Sigmoid colon (tissue), 6 donors: ENCODE measurements at regions not wholly inside any gene's neighbourhood (a gene's known extent, or its start where the extent isn't known, plus 50 kb on each side); places are given as distances from the start of the nearest gene placed in this dataset.
"Not testable (repeated sequence)": the region's sequence is repeated elsewhere in the genome, so short reads cannot be mapped to it uniquely, and the experiment has no call there.

Experiments
- DNase-seq: peaks from one replicate; pipeline ENCODE4 v3.0.0-alpha.2; 2019
- H3K27ac ChIP-seq, 4 donors: fragments of 200-600 bp; sonication (generic); one replicate each; pipeline ENCODE4 v1.5.1; 2016 to 2019; ENCODE audit warnings: mild to moderate bottlenecking in 1 of 4
- H3K27me3 ChIP-seq, 3 donors: fragments of 200-600 bp; sonication (generic); one replicate each; pipeline ENCODE4 v1.5.1; 2019; ENCODE audit warnings: mild to moderate bottlenecking in 1 of 3
- H3K36me3 ChIP-seq, 4 donors: fragments of 200-600 bp; sonication (generic); one replicate each; pipeline ENCODE4 v1.5.1; 2016 to 2019
- H3K4me1 ChIP-seq, 4 donors: fragments of 200-600 bp; sonication (generic); one replicate each; pipeline ENCODE4 v1.5.1; 2017 to 2019
- H3K4me3 ChIP-seq, 4 donors: fragments of 200-600 bp; sonication (generic); one replicate each; pipeline ENCODE4 v1.5.1; 2017 to 2019; ENCODE audit warnings: mild to moderate bottlenecking in 2 of 4, moderate library complexity in 1 of 4
- H3K9me3 ChIP-seq, 4 donors: fragments of 200-600 bp in 3 of 4; sonication (generic) in 3 of 4; one replicate each; pipeline versions ENCODE4 v1.5.1 to v1.6.1; 2013 to 2019
- CTCF ChIP-seq, 4 experiments: fragments of 450-650 bp in 3 of 4; fragments of 200-600 bp in 1 of 4; IDR thresholded peaks; one replicate each; pipeline ENCODE4 v1.5.1; 2016 to 2019; ENCODE audit warnings: antibody characterized with exemption in 4 of 4, mild to moderate bottlenecking in 3 of 4, moderate library complexity in 2 of 4
- EP300 ChIP-seq, 4 donors: sonication (generic); formaldehyde crosslinking; IDR thresholded peaks; one replicate each; pipeline ENCODE4 v1.6.1; 2017; ENCODE audit warnings: antibody characterized with exemption in 4 of 4
- POLR2A ChIP-seq, 2 donors: fragments of 450-650 bp; IDR thresholded peaks; one replicate each; pipeline ENCODE4 v1.6.1; 2016; ENCODE audit warnings: antibody characterized with exemption in 2 of 2, mild to moderate bottlenecking in 2 of 2, moderate library complexity in 2 of 2
- POLR2AphosphoS5 ChIP-seq, 4 donors: sonication (generic); formaldehyde crosslinking; IDR thresholded peaks; one replicate each; pipeline ENCODE4 v1.6.1; 2017; ENCODE audit warnings: antibody characterized with exemption in 4 of 4
- WGBS, 2 donors: extraction: QIAGEN DNeasy Blood & Tissue Kit; methylation state at CpG; one replicate each; pipeline ENCODE4 v1.1.7; 2013; 5-methylcytosine and 5-hydroxymethylcytosine counted together
- intact Hi-C: fragments of 100-400 bp; cut with DNase I; formaldehyde crosslinking; loops from one replicate; pipeline ENCODE4 v1.15.1; 2023
- donor health status: healthy with polysubstance abuse.
- donor health status: healthy.

GRCh38 chr5:17743580-17744435 lies 109.5 kb downstream of the TAF11L14 start:
- Histone ChIP-seq H3K36me3 (no peaks in the 10 kb centered on the region), H3K4me3 (no peak overlapping the region), H3K9me3 (peaks cover 0 to 3% (median 0%) of the 10 kb centered on the region in 4 donors), H3K4me1 (no peaks in the 10 kb centered on the region), H3K27ac (no peak overlapping the region), H3K27me3 (no peaks in the 10 kb centered on the region)
- TF ChIP-seq EP300 (IDR thresholded peaks at IDR 0.05) (no peak), CTCF (IDR thresholded peaks at IDR 0.05) (no peak), POLR2A (IDR thresholded peaks at IDR 0.05) (no peak), POLR2AphosphoS5 (IDR thresholded peaks at IDR 0.05) (no peak)
- intact Hi-C loops: no loop called here
- DNase-seq: no peak
- WGBS, 2 donors: 63 to 79% methylated on average over 8 of the region's 8 CpGs

GRCh38 chr5:17748201-17748600 lies 113.9 kb downstream of the TAF11L14 start:
- Histone ChIP-seq H3K27me3 (no peaks in the 10 kb centered on the region), H3K4me3 (no peak overlapping the region), H3K36me3 (no peaks in the 10 kb centered on the region), H3K27ac (no peak overlapping the region), H3K9me3 (peaks cover 0 to 3% (median 0%) of the 10 kb centered on the region in 4 donors), H3K4me1 (no peaks in the 10 kb centered on the region)
- TF ChIP-seq POLR2A (IDR thresholded peaks at IDR 0.05) (no peak), EP300 (IDR thresholded peaks at IDR 0.05) (no peak), POLR2AphosphoS5 (IDR thresholded peaks at IDR 0.05) (no peak), CTCF (IDR thresholded peaks at IDR 0.05) (no peak)
- intact Hi-C loops: no loop called here
- 73 to 81% methylated on average over 2 of the region's 2 CpGs for WGBS, 2 donors
- no peak for DNase-seq

GRCh38 chr5:17748941-17749340 lies 114.7 kb downstream of the TAF11L14 start:
- WGBS, 2 donors: 61 to 73% methylated on average over 1 of the region's 1 CpG
- intact Hi-C loops: no loop called here
- TF ChIP-seq CTCF (IDR thresholded peaks at IDR 0.05): no peak
- TF ChIP-seq POLR2A (IDR thresholded peaks at IDR 0.05): no peak
- H3K9me3 ChIP-seq: peaks cover 0 to 3% (median 0%) of the 10 kb centered on the region in 4 donors
- DNase-seq: no peak
- H3K27me3 ChIP-seq: no peaks in the 10 kb centered on the region
- no peak overlapping the region for H3K4me3 ChIP-seq
- no peaks in the 10 kb centered on the region for H3K4me1 ChIP-seq
- no peak overlapping the region for H3K27ac ChIP-seq
- no peaks in the 10 kb centered on the region for H3K36me3 ChIP-seq

GRCh38 chr5:17755406-17755805 lies 121.1 kb downstream of the TAF11L14 start:
- intact Hi-C loops, H3K4me3 ChIP-seq, H3K27me3 ChIP-seq, H3K9me3 ChIP-seq, H3K36me3 ChIP-seq, H3K27ac ChIP-seq, DNase-seq, H3K4me1 ChIP-seq: not testable (repeated sequence)
- 88 to 96% methylated on average over 12 of the region's 12 CpGs for WGBS, 2 donors

- no peak for TF ChIP-seq POLR2AphosphoS5 (IDR thresholded peaks at IDR 0.05)
- TF ChIP-seq POLR2A (IDR thresholded peaks at IDR 0.05): no peak
- no peak for TF ChIP-seq CTCF (IDR thresholded peaks at IDR 0.05)
- no peak for TF ChIP-seq EP300 (IDR thresholded peaks at IDR 0.05)
- intact Hi-C loops: no loop called here
- Histone ChIP-seq H3K4me3 (no peak overlapping the region), H3K36me3 (no peaks in the 10 kb centered on the region), H3K27ac (no peak overlapping the region), H3K9me3 (no peaks in the 10 kb centered on the region), H3K4me1 (no peaks in the 10 kb centered on the region), H3K27me3 (no peaks in the 10 kb centered on the region)
- DNase-seq: no peak
- 56 to 68% methylated on average over 4 of the region's 4 CpGs for WGBS, 2 donors
Observed at GRCh38 chr5:17761326-17761725, 127.1 kb downstream of the TAF11L14 start.
